Uterus (tissue), 3 donors: ENCODE measurements at regions not wholly inside any gene's neighbourhood (a gene's known extent, or its start where the extent isn't known, plus 50 kb on each side); places are given as distances from the start of the nearest gene placed in this dataset.
A peak's percentile ranks its signal among the peaks of the same experiment; 100 is the strongest.

Experiments used
- DNase-seq, 2 donors: peaks; one replicate each; pipeline ENCODE4 v3.0.0-alpha.2; 2019 to 2020
- H3K27ac ChIP-seq, 2 donors: fragments of 200-600 bp; sonication (generic); 1 replicate in 1 of 2; 2 replicates in 1 of 2; pipeline ENCODE4 v1.5.1; 2016 to 2018
- H3K27me3 ChIP-seq, 2 donors: fragments of 200-600 bp; sonication (generic); one replicate each; pipeline ENCODE4 v1.5.1; 2018 to 2019; ENCODE audit warnings: control low read depth in 1 of 2
- H3K36me3 ChIP-seq, 2 donors: fragments of 200-600 bp; sonication (generic); one replicate each; pipeline ENCODE4 v1.5.1; 2019; ENCODE audit warnings: control low read depth in 1 of 2
- H3K4me1 ChIP-seq, 2 donors: fragments of 200-600 bp; sonication (generic); one replicate each; pipeline ENCODE4 v1.5.1; 2018 to 2019; ENCODE audit warnings: control low read depth in 1 of 2
- H3K4me3 ChIP-seq, 2 donors: fragments of 200-600 bp; sonication (generic); 1 replicate in 1 of 2; 2 replicates in 1 of 2; pipeline ENCODE4 v1.5.1; 2018 to 2019; ENCODE audit warnings: mild to moderate bottlenecking in 1 of 2
- H3K9me3 ChIP-seq, 2 donors: fragments of 200-600 bp; sonication (generic); one replicate each; pipeline ENCODE4 v1.5.1; 2019; ENCODE audit warnings: control low read depth in 1 of 2
- POLR2A ChIP-seq, 2 donors: fragments of 450-650 bp; IDR thresholded peaks; one replicate each; pipeline ENCODE4 v1.6.1; 2016; ENCODE audit warnings: antibody characterized with exemption in 2 of 2, mild to moderate bottlenecking in 1 of 2, moderate library complexity in 1 of 2
- intact Hi-C: fragments of 100-400 bp; cut with DNase I; formaldehyde crosslinking; loops from one replicate; pipeline ENCODE4 v1.15.1; 2023; ENCODE audit warnings: low total_unique reads
- TF ChIP-seq, protein P1 (sequence below), 4 experiments: fragments of 200-600 bp in 2 of 4; fragments of 450-650 bp in 2 of 4; sonication (generic) in 2 of 4; IDR thresholded peaks; one replicate each; pipeline ENCODE4 v1.5.1; 2016 to 2019; ENCODE audit warnings: antibody characterized with exemption in 4 of 4, mild to moderate bottlenecking in 2 of 4, moderate library complexity in 1 of 4
- donor health status: DM: yes; HTN: yes; CAD: no.

DNA sequence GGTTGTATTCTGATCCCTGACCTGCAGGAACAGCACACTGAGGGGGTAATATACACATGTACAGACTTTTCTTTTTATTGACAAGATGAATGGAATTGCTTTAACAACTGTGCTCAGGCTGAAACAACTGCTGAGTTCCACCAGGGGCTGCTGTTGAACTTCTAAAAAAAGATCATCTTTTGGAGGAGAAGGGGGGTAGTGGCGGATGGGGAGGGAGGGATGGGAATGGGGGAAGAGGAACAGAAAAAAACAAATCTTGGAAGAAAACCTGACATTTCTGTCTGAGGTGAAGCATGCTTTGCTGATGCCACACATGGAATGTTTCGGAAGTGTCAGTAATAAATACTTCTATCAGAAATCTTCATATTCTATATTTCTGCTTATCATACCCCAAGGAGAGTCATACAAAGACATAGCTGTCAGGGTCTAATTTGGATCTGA, 75.0 kb downstream of the RWDD3 start:
- Histone ChIP-seq H3K27ac (no peak overlapping the region), H3K4me3 (no peak overlapping the region), H3K36me3 (no peaks in the 10 kb centered on the region), H3K9me3 (no peaks in the 10 kb centered on the region), H3K4me1 (no peaks in the 10 kb centered on the region), H3K27me3 (no peaks in the 10 kb centered on the region)
- intact Hi-C loops: no loop called here
- no peak for DNase-seq
- TF ChIP-seq, protein P1, sequence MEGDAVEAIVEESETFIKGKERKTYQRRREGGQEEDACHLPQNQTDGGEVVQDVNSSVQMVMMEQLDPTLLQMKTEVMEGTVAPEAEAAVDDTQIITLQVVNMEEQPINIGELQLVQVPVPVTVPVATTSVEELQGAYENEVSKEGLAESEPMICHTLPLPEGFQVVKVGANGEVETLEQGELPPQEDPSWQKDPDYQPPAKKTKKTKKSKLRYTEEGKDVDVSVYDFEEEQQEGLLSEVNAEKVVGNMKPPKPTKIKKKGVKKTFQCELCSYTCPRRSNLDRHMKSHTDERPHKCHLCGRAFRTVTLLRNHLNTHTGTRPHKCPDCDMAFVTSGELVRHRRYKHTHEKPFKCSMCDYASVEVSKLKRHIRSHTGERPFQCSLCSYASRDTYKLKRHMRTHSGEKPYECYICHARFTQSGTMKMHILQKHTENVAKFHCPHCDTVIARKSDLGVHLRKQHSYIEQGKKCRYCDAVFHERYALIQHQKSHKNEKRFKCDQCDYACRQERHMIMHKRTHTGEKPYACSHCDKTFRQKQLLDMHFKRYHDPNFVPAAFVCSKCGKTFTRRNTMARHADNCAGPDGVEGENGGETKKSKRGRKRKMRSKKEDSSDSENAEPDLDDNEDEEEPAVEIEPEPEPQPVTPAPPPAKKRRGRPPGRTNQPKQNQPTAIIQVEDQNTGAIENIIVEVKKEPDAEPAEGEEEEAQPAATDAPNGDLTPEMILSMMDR (IDR thresholded peaks at IDR 0.05): peak in 3 of 4 experiments; percentile 16 to 32 (median 20)
- TF ChIP-seq POLR2A (IDR thresholded peaks at IDR 0.05): no peak

GRCh38 chr1:95311014-95311413, 77.0 kb downstream of the RWDD3 start:
- Histone ChIP-seq H3K36me3 (no peaks in the 10 kb centered on the region), H3K4me3 (no peak overlapping the region), H3K4me1 (no peaks in the 10 kb centered on the region), H3K27me3 (no peaks in the 10 kb centered on the region), H3K9me3 (no peaks in the 10 kb centered on the region), H3K27ac (no peak overlapping the region)
- no peak for DNase-seq
- TF ChIP-seq, protein P1 (IDR thresholded peaks at IDR 0.05): no peak
- TF ChIP-seq POLR2A (IDR thresholded peaks at IDR 0.05): no peak
- intact Hi-C loops: no loop called here

DNA sequence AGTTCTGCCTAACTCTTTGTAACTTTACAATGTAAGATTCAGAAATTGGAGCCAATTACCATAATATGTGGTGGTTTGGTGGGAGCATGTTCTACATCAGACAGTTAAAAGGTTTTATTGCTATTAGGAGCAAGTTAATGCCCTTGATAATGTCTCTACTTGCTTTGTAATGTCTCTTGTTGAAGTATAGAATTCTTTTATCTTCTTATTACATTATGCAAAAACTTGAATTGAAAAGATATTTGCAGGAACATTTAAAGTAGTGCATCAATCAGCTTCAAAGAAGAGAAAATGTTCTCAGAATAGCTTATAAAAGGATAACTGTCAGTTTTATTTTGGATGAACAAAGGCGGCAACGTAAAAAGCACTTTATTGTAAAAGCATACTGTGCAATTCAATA, 77.8 kb downstream of the RWDD3 start:
- Histone ChIP-seq H3K36me3 (no peaks in the 10 kb centered on the region), H3K27ac (no peak overlapping the region), H3K9me3 (no peaks in the 10 kb centered on the region), H3K4me3 (no peak overlapping the region), H3K4me1 (no peaks in the 10 kb centered on the region), H3K27me3 (no peaks in the 10 kb centered on the region)
- TF ChIP-seq, protein P1 (IDR thresholded peaks at IDR 0.05): no peak
- TF ChIP-seq POLR2A (IDR thresholded peaks at IDR 0.05): no peak
- intact Hi-C loops: no loop called here
- no peak for DNase-seq

DNA sequence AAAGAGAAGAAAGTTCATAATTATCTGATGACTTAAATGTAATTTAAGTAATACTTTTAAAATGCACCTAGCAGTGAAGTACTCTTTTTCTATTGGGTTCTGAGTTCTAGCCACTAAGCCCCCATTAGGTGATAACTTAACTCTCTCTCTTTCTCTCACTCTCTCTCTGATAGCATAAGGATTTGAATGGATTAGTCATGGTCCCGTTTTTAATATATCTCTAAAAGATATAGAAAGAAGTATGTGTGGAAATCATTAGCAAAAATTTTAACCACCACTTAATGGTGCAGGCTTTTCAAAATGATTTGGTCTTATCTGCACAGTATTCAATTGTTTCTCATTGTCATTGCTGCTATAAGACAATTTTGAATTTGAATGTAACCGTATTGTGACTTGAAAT, 78.2 kb downstream of the RWDD3 start:
- H3K27me3 ChIP-seq: no peaks in the 10 kb centered on the region
- no peak overlapping the region for H3K27ac ChIP-seq
- no peak overlapping the region for H3K4me3 ChIP-seq
- intact Hi-C loops: no loop called here
- DNase-seq: no peak
- TF ChIP-seq, protein P1 (IDR thresholded peaks at IDR 0.05): no peak
- TF ChIP-seq POLR2A (IDR thresholded peaks at IDR 0.05): no peak
- H3K4me1 ChIP-seq: no peaks in the 10 kb centered on the region
- H3K9me3 ChIP-seq: no peaks in the 10 kb centered on the region
- no peaks in the 10 kb centered on the region for H3K36me3 ChIP-seq

- H3K9me3 ChIP-seq: no peaks in the 10 kb centered on the region
- TF ChIP-seq, protein P1 (IDR thresholded peaks at IDR 0.05): no peak
- TF ChIP-seq POLR2A (IDR thresholded peaks at IDR 0.05): no peak
- H3K4me3 ChIP-seq: no peak overlapping the region
- no peaks in the 10 kb centered on the region for H3K36me3 ChIP-seq
- no peak for DNase-seq
- no peak overlapping the region for H3K27ac ChIP-seq
- H3K4me1 ChIP-seq: no peaks in the 10 kb centered on the region
- no peaks in the 10 kb centered on the region for H3K27me3 ChIP-seq
- intact Hi-C loops: no loop called here
Measured at GRCh38 chr1:95313527-95313926, 79.5 kb downstream of the RWDD3 start.
